ENCODE measurements at regions not wholly inside any gene's neighbourhood (a gene's known extent, or its start where the extent isn't known, plus 50 kb on each side); places are given as distances from the start of the nearest gene placed in this dataset.

GRCh38 chr12:25783566-25783965, 174.9 kb upstream of the RASSF8 start:
- Mint-ChIP-seq H3K4me3 (ENCODE audit: unreplicated experiment) (peak overlapping the region; percentile 1), H3K4me1 (ENCODE audit: low read depth, unreplicated experiment) (peaks cover 23% of the 10 kb centered on the region), H3K27ac (ENCODE audit: unreplicated experiment) (peak overlapping the region; percentile 1), H3K27me3 (ENCODE audit: insufficient read depth, unreplicated experiment) (no peaks in the 10 kb centered on the region), H3K9me3 (ENCODE audit: unreplicated experiment) (peaks cover 9% of the 10 kb centered on the region), H3K36me3 (ENCODE audit: insufficient read depth, unreplicated experiment) (no peaks in the 10 kb centered on the region)
- ChIA-PET CTCF (interaction anchor here (0.7 kb wide), 1 partner anchor 12 kb away, joined by 3 read pairs; no protein-coding TSS in a partner anchor), POLR2A (no interaction called here)
- H3K4me3 ChIP-seq (ENCODE audit: low read depth, low read length): no peak overlapping the region
- no peaks in the 10 kb centered on the region for H3K9me3 ChIP-seq
- H3K4me1 ChIP-seq: peaks cover 17% of the 10 kb centered on the region
- BruUV-seq (replicated peaks): no TSS peak
- intact Hi-C loops (cut with micrococcal nuclease; ENCODE audit: unreplicated experiment): loop anchor here (2.0 kb wide), 1 partner anchor 27 kb away; no protein-coding TSS in a partner anchor
- DNase-seq: peak; percentile 56 to 66
- no peak for TF ChIP-seq CTCF (IDR thresholded peaks at IDR 0.05; ENCODE audit: insufficient read depth in 1 of 2, low read depth in 1 of 2, low read length in 1 of 2, severe bottlenecking in 1 of 2, unreplicated experiment in 1 of 2)
- H3K36me3 ChIP-seq (ENCODE audit: control insufficient read depth, insufficient read depth, low read length): no peaks in the 10 kb centered on the region
- no peaks in the 10 kb centered on the region for H3K27me3 ChIP-seq (replicated peaks; ENCODE audit: control insufficient read depth, insufficient read depth, low read length)

- no peaks in the 10 kb centered on the region for H3K36me3 Mint-ChIP-seq (ENCODE audit: insufficient read depth, unreplicated experiment)
- H3K27ac Mint-ChIP-seq (ENCODE audit: unreplicated experiment): no peak overlapping the region
- H3K4me3 Mint-ChIP-seq (ENCODE audit: unreplicated experiment): no peak overlapping the region
- H3K27me3 ChIP-seq (replicated peaks; ENCODE audit: control insufficient read depth, insufficient read depth, low read length): no peaks in the 10 kb centered on the region
- no peak overlapping the region for H3K4me3 ChIP-seq (ENCODE audit: low read depth, low read length)
- H3K9me3 Mint-ChIP-seq (ENCODE audit: unreplicated experiment): peaks cover 9% of the 10 kb centered on the region
- intact Hi-C loops (cut with micrococcal nuclease; ENCODE audit: unreplicated experiment): no loop called here
- H3K4me1 ChIP-seq: peaks cover 21% of the 10 kb centered on the region
- no peaks in the 10 kb centered on the region for H3K9me3 ChIP-seq
- no peaks in the 10 kb centered on the region for H3K36me3 ChIP-seq (ENCODE audit: control insufficient read depth, insufficient read depth, low read length)
- ChIA-PET CTCF (no interaction called here), POLR2A (no interaction called here)
- peaks cover 26% of the 10 kb centered on the region for H3K4me1 Mint-ChIP-seq (ENCODE audit: low read depth, unreplicated experiment)
- no peaks in the 10 kb centered on the region for H3K27me3 Mint-ChIP-seq (ENCODE audit: insufficient read depth, unreplicated experiment)
- BruUV-seq (replicated peaks): no TSS peak
- no peak for TF ChIP-seq CTCF (IDR thresholded peaks at IDR 0.05; ENCODE audit: insufficient read depth in 1 of 2, low read depth in 1 of 2, low read length in 1 of 2, severe bottlenecking in 1 of 2, unreplicated experiment in 1 of 2)
- DNase-seq: no peak
Observed at GRCh38 chr12:25784669-25785068, 173.8 kb upstream of the RASSF8 start.

GRCh38 chr12:25785134-25785533, 173.3 kb upstream of the RASSF8 start:
- no peak overlapping the region for H3K27ac Mint-ChIP-seq (ENCODE audit: unreplicated experiment)

More at GRCh38 chr12:25785134-25785533, 173.3 kb upstream of the RASSF8 start:
- no peak overlapping the region for H3K4me3 Mint-ChIP-seq (ENCODE audit: unreplicated experiment)
- Histone ChIP-seq H3K36me3 (ENCODE audit: control insufficient read depth, insufficient read depth, low read length) (no peaks in the 10 kb centered on the region), H3K4me1 (peaks cover 21% of the 10 kb centered on the region), H3K4me3 (ENCODE audit: low read depth, low read length) (no peak overlapping the region), H3K9me3 (no peaks in the 10 kb centered on the region), H3K27me3 (replicated peaks; ENCODE audit: control insufficient read depth, insufficient read depth, low read length) (no peaks in the 10 kb centered on the region)
- ChIA-PET POLR2A (no interaction called here), CTCF (no interaction called here)
- H3K4me1 Mint-ChIP-seq (ENCODE audit: low read depth, unreplicated experiment): peaks cover 26% of the 10 kb centered on the region
- TF ChIP-seq CTCF (IDR thresholded peaks at IDR 0.05; ENCODE audit: insufficient read depth in 1 of 2, low read depth in 1 of 2, low read length in 1 of 2, severe bottlenecking in 1 of 2, unreplicated experiment in 1 of 2): no peak
- no TSS peak for BruUV-seq (replicated peaks)
- no peaks in the 10 kb centered on the region for H3K36me3 Mint-ChIP-seq (ENCODE audit: insufficient read depth, unreplicated experiment)
- intact Hi-C loops (cut with micrococcal nuclease; ENCODE audit: unreplicated experiment): no loop called here
- H3K27me3 Mint-ChIP-seq (ENCODE audit: insufficient read depth, unreplicated experiment): no peaks in the 10 kb centered on the region
- peaks cover 9% of the 10 kb centered on the region for H3K9me3 Mint-ChIP-seq (ENCODE audit: unreplicated experiment)
- no peak for DNase-seq
